Panc1 (cell line): ENCODE measurements at regions not wholly inside any gene's neighbourhood (a gene's known extent, or its start where the extent isn't known, plus 50 kb on each side); places are given as distances from the start of the nearest gene placed in this dataset.

ENCODE experiments used
- POLR2AphosphoS5 ChIP-seq: IDR thresholded peaks from 2 replicates; pipeline ENCODE4 v1.6.1; 2012; ENCODE audit warnings: mild to moderate bottlenecking, low read depth, low read length, moderate library complexity
- REST ChIP-seq, 2 experiments: IDR thresholded peaks; 2 replicates each; pipeline ENCODE4 v1.6.1; 2011 to 2012; ENCODE audit warnings: low read depth in 2 of 2, control low read depth in 1 of 2, low read length in 1 of 2, mild to moderate bottlenecking in 1 of 2, moderate library complexity in 1 of 2; ENCODE audit not compliant: insufficient read depth in 1 of 2
- SIN3A ChIP-seq: IDR thresholded peaks from 2 replicates; pipeline ENCODE4 v1.6.1; 2012; ENCODE audit warnings: low read depth, mild to moderate bottlenecking, low read length, moderate library complexity, borderline replicate concordance; ENCODE audit not compliant: insufficient read depth
- TF ChIP-seq, protein P1 (sequence below): fragments of 450-650 bp; IDR thresholded peaks from 2 replicates; pipeline ENCODE4 v1.5.1; 2017; ENCODE audit warnings: mild to moderate bottlenecking

- TF ChIP-seq REST (IDR thresholded peaks at IDR 0.05; ENCODE audit: insufficient read depth in 1 of 2, low read depth in 2 of 2, low read length in 1 of 2) (no peak), POLR2AphosphoS5 (no peak), SIN3A (no peak)
- TF ChIP-seq, protein P1, sequence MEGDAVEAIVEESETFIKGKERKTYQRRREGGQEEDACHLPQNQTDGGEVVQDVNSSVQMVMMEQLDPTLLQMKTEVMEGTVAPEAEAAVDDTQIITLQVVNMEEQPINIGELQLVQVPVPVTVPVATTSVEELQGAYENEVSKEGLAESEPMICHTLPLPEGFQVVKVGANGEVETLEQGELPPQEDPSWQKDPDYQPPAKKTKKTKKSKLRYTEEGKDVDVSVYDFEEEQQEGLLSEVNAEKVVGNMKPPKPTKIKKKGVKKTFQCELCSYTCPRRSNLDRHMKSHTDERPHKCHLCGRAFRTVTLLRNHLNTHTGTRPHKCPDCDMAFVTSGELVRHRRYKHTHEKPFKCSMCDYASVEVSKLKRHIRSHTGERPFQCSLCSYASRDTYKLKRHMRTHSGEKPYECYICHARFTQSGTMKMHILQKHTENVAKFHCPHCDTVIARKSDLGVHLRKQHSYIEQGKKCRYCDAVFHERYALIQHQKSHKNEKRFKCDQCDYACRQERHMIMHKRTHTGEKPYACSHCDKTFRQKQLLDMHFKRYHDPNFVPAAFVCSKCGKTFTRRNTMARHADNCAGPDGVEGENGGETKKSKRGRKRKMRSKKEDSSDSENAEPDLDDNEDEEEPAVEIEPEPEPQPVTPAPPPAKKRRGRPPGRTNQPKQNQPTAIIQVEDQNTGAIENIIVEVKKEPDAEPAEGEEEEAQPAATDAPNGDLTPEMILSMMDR: no peak
Measured at GRCh38 chr13:40458720-40458990, 207.8 kb downstream of the FOXO1 start.
